ENCODE measurements at regions not wholly inside any gene's neighbourhood (a gene's known extent, or its start where the extent isn't known, plus 50 kb on each side); places are given as distances from the start of the nearest gene placed in this dataset.

GRCh38 chr6:44674226-44675155 lies 287.0 kb downstream of the CDC5L start:
- intact Hi-C loops (cut with micrococcal nuclease): no loop called here

DNA sequence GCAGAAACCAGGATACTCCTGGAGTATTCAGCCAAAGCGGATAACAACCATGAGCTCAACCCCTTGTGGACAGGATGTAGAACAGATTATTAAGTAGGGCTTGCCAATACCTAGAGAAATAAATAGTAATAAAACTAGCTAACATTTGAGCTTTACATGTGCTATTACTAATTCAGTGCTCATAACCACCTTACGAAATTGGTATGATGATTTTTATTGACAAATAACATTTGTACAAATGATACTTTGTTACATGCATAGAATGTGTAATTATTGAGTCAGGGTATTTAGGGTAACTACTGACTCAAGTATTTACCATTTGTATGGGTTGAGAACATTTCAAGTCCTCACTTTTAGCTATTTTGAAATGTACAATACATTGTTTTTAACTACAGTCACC lies 287.9 kb downstream of the CDC5L start:
- intact Hi-C loops (cut with micrococcal nuclease): no loop called here

GRCh38 chr6:44676246-44676790 lies 288.8 kb downstream of the CDC5L start:
- intact Hi-C loops (cut with micrococcal nuclease): no loop called here

DNA sequence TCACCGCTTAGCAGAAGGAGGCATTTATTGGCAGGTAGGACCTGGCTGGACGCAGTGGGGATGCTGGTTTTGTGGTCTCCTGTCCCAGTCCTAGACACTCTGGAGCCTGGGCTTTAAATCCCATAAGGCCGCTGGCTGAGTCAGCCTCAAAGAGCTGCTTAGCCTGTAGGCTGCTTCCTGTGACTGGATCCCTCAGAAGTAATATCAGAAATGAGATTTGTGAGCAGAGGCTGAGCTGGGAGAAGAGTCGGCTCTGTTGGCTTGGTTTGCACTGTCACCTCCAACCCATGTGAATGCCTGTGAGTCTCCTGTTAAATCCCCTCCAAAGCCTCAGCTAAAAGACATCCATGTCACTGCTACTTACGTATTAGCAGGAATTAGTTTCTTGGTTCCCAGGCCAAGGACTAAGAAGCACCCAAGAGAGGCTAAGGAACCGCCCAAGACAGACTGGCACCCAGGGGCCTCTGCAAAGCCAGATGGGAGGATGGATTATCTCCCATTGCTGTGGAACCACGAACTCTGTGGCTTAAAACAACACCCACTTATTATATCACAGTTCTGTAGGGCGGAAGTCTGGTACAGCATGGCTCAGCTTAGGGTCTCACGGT lies 289.4 kb downstream of the CDC5L start:
- intact Hi-C loops (cut with micrococcal nuclease): no loop called here

GRCh38 chr6:44678252-44678935 lies 290.9 kb downstream of the CDC5L start:
- intact Hi-C loops (cut with micrococcal nuclease): no loop called here

DNA sequence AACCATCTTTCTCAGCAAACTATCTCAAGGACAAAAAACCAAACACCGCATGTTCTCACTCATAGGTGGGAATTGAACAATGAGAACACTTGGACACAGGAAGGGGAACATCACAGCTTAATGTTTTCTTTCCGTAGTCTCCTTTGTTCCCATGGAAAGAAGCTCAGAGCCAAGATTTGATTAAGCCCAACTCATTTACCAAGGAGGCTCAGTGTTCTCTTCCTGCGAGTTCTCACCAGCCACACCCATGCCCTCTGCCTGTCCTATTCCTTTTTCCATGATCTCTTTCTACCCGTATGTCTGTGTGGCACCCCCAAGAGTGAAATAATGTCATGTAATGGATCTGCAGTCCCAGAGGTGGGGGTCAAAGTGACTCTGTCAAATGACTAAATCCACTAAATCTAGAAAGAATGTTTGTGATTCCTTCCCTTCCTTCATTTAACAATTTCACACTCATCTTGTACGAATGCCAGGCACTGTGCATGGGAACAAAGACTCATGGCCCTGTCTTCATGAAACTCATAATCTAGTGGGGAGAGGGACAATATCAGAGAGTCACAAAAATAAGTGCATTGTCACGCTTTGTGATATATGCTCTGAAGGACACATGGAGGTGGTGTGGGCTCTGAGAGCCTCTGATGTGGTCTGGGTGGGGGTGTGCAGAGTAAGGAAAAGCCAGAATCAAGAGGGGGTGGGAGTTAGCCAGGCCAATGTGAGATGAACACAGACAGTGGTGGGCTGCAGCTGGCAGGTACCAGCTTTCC lies 292.1 kb downstream of the CDC5L start:
- intact Hi-C loops (cut with micrococcal nuclease): no loop called here

DNA sequence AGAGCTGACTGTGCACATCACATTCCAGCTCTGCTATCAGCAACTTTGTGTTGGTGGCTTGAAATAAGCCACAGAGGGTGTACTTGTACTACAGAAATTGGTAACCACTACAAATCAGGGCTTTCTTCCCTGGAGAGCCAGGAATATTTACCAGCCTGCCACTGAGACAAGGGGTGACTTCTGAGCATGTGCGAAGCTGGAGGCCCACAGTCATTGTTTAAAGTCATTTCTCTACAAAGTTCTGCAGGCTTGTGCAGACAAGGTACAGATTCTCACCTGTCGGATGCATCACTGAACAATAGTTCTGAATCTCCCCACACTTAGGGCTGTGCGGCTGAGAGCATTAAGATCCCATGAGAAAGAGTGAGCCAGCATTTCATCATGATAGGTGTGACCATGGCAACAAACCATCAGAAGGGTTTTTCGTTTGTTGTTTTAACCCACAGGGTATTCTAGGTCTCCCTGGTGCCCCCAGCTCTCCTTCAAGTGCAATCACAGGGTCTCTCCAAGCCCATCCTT lies 292.8 kb downstream of the CDC5L start:
- intact Hi-C loops (cut with micrococcal nuclease): no loop called here

DNA sequence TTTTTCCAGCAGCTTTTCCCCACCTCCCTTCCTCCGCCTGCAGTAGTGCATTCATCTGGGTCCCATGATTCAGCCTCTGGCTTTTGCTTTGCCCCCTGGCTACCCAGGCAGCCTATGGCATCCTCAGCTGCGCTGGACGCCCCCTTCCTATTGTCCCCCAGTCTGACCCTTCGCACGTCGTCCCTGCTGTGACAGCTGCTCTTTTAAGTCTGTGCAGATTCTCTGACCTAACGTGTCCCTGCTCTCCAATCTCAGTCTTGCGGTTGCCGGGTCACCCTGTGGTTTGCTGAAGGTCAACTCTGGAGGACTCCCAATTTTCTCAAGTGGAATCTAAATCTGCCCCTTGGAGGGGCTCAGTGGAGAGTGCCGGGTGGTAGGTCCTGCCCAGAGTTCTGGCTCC lies 294.3 kb downstream of the CDC5L start:
- intact Hi-C loops (cut with micrococcal nuclease): no loop called here

DNA sequence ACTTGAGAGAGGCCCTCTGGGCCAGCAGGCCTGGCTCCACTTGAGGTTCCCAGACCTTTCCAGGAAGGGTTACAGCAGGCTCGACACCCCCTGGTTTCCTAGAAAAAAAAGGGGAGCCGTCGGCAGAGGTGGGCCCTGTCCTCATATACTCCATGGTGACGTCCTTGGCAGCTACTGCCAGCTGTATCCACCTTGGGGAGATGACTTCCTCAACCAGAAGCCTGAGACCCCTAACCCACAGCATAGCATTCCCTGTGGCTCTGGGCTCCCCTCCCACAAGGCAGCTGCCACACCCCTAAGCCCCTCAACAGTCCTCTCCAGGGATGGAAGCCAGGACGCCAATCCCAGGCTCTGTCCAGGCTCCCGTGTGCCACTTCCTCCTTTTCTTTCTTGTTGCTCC lies 294.8 kb downstream of the CDC5L start:
- intact Hi-C loops (cut with micrococcal nuclease): no loop called here

GRCh38 chr6:44682987-44683779 lies 295.7 kb downstream of the CDC5L start:
- intact Hi-C loops (cut with micrococcal nuclease): no loop called here

DNA sequence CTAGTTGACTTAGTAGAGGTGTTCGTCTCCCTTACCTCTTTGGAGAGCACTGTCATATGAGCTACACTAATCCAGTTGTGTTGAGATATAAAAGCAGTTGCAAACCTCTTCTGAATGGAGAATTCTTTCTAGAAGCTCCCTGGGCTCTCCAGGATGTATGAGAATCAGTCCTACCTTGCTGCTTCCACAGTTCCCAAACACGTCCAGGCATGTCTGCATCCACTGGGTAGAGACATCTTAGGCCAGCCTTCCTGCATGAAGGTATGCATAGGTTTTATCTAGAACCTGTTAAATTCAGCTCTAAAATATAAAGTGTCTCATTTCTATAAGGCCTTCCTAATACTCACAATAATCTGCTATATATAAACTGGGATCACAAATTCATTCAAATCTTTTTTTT lies 297.7 kb downstream of the CDC5L start:
- intact Hi-C loops (cut with micrococcal nuclease): no loop called here

GRCh38 chr6:44696099-44696498 lies 308.6 kb downstream of the CDC5L start:
- intact Hi-C loops (cut with micrococcal nuclease): no loop called here

DNA sequence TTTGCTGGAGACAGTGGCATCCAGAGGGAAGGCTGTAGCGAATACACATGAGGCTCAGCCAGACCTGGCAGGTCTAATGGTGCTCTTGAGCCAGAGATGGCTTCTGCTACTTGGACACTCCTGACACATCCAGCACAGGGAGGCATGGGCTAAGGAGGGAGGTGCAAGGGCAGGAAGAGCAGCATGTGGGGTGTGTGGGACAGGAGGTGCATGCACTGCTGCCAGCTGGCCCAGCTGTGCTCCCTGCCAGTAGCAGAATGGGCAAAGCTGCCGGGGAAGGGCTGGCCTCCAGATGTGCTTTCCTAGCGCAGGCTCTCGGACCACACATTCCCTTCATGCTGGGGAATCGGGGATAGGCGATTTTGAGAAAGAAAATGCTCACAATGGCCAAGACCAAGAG lies 309.2 kb downstream of the CDC5L start:
- intact Hi-C loops (cut with micrococcal nuclease): no loop called here

DNA sequence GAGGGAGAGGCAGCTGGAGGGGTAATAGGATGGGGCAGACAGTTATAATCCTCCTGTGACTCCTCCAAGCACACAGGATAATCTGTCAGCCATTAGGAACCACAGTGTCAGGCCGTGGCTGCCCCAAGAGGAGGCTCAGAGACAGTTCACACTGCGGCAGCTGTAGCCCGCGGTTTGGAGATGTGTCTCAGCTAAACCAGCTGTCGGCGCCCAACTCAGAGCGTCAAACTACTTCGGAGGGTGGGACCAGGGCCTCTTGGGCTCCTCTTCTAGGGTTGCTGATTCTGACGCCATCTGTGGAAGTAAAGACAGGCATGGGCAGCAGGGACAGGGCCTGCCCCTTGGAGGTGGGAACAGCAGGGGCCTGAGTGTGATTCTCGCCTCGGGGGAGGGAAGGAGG lies 309.8 kb downstream of the CDC5L start:
- intact Hi-C loops (cut with micrococcal nuclease): no loop called here

GRCh38 chr6:44698602-44699001 lies 311.1 kb downstream of the CDC5L start:
- intact Hi-C loops (cut with micrococcal nuclease): no loop called here

DNA sequence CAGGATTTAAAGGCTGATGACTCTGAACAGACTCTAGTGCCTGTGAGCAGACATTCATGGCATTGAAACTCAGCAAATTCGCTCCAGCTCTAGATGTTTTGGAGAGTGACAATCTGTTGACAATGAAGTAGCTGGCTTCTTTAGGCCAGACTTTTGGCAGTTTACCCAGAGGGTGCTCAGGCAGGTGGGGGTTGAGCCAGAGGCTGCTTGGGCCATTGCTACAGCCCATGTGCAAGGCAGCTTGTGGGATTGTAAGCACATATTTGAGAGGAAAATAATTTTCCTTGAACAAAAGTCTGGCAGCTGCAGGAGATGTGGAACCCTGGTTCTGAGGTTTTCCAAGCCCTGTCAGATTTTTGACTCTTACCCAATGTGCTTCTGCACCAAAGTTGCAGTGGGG lies 311.6 kb downstream of the CDC5L start:
- intact Hi-C loops (cut with micrococcal nuclease): no loop called here

DNA sequence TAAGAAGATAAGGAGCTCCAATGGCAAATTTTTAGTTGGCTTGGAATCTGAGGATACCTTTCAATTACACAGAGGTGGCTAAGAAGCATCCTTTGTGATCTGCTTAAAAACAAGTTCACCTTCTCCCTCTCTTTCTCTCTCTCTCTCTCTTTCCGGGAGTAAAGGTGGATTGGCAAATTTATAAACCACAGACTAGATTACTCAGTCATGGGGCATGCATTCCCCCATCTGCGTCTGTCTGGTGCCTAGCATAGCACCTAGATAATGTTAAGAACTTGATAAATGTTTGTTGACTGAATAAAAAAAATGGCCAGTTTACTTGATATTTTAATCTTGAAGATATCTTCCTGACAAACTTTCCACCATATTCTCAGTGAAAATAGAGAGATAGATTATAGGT lies 312.3 kb downstream of the CDC5L start:
- intact Hi-C loops (cut with micrococcal nuclease): no loop called here

- intact Hi-C loops (cut with micrococcal nuclease): no loop called here
Measured at GRCh38 chr6:44700422-44700821, 312.9 kb downstream of the CDC5L start.

DNA sequence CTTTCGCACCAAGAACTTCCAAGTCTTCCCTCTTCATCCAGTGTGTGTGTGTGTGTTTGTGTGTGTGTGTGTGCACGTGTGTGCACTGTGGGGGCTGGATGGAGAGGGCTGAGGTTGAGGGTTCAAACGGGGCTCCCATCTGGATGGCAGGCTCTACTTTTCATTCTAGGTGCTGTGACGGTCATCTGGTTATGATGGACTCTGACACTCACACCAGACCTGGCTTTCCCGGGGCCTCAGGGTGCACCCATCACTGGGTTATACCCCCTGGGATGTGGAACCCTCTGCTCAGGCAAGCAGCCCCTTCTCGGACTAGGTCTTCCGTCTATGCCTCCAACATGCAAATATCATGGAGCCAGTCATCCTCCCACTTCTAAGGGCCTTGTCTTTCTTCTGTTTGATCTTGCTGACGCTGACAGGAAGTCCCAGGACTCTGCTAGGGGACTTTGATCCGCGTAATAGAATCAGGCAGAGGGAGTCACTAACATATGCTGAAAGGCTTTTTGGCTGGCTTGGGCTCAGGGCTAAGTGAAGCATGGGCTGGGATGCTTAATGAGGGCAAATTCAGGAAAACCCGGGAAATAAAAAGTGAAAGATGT lies 313.6 kb downstream of the CDC5L start:
- intact Hi-C loops (cut with micrococcal nuclease): no loop called here

GRCh38 chr6:44701637-44702101 lies 314.2 kb downstream of the CDC5L start:
- intact Hi-C loops (cut with micrococcal nuclease): no loop called here

Data from T-helper 2 cell treated with Interferon-gamma antibody and Interleukin-4, amounts not matched to agents 100 ng/mL and 5 ng/mL, for 36 hours (primary cell).